Transverse colon (tissue), 3 donors: ENCODE measurements at regions not wholly inside any gene's neighbourhood (a gene's known extent, or its start where the extent isn't known, plus 50 kb on each side); places are given as distances from the start of the nearest gene placed in this dataset.

Source experiments
- POLR2A ChIP-seq: fragments of 450-650 bp; IDR thresholded peaks from one replicate; pipeline ENCODE4 v1.6.1; 2016; ENCODE audit warnings: antibody characterized with exemption, mild to moderate bottlenecking, moderate library complexity
- TF ChIP-seq, protein P1 (sequence below), 5 experiments: fragments of 200-600 bp in 3 of 5; fragments of 450-650 bp in 2 of 5; sonication (generic) in 3 of 5; IDR thresholded peaks; 1 replicate in 2 of 5; 2 replicates in 3 of 5; pipeline ENCODE4 v1.5.1; 2016 to 2017; ENCODE audit warnings: antibody characterized with exemption in 5 of 5, inconsistent platforms in 3 of 5, mild to moderate bottlenecking in 2 of 5, moderate library complexity in 1 of 5

DNA sequence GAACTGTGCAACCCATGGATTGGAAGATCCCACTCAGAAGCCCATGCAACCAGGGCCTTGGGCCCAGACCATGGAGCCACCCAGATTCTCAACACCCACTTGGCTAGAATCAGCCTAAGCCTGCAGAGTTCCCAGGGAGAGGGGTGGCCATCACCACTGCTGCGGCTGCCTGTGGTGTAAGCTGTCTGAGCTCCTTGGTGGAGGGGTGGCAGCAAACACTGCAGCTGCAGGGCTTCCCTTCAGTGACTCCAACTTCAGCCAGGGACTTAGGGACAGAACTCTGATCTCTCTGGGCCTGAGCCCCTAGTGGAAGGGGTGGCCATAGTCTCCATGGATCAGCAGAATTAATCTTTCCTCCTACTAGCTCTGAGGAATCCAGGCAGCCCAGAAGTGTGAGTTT lies 72.5 kb downstream of the RAD51AP2 start:
- TF ChIP-seq, protein P1, sequence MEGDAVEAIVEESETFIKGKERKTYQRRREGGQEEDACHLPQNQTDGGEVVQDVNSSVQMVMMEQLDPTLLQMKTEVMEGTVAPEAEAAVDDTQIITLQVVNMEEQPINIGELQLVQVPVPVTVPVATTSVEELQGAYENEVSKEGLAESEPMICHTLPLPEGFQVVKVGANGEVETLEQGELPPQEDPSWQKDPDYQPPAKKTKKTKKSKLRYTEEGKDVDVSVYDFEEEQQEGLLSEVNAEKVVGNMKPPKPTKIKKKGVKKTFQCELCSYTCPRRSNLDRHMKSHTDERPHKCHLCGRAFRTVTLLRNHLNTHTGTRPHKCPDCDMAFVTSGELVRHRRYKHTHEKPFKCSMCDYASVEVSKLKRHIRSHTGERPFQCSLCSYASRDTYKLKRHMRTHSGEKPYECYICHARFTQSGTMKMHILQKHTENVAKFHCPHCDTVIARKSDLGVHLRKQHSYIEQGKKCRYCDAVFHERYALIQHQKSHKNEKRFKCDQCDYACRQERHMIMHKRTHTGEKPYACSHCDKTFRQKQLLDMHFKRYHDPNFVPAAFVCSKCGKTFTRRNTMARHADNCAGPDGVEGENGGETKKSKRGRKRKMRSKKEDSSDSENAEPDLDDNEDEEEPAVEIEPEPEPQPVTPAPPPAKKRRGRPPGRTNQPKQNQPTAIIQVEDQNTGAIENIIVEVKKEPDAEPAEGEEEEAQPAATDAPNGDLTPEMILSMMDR (IDR thresholded peaks at IDR 0.05): no peak
- no peak for TF ChIP-seq POLR2A
